Lower lobe of right lung (tissue), 2 donors: ENCODE measurements at regions not wholly inside any gene's neighbourhood (a gene's known extent, or its start where the extent isn't known, plus 50 kb on each side); places are given as distances from the start of the nearest gene placed in this dataset.

Experiments used
- ATAC-seq, 2 donors: fragments of 200-7000 bp; cut with Tn5 transposase; one replicate each; pipeline ENCODE4 v1.9.1; 2020 to 2022; ENCODE audit warnings: mild to moderate bottlenecking in 2 of 2, moderate library complexity in 2 of 2
- DNase-seq: peaks from one replicate; pipeline ENCODE4 v3.0.0-alpha.2; 2020
- H3K27ac ChIP-seq: fragments of 200-600 bp; one replicate; pipeline ENCODE4 v1.8.0; 2022
- H3K27me3 ChIP-seq: fragments of 200-600 bp; one replicate; pipeline ENCODE4 v1.8.0; 2022; ENCODE audit warnings: low read depth
- H3K36me3 ChIP-seq: fragments of 200-600 bp; one replicate; pipeline ENCODE4 v1.8.0; 2022; ENCODE audit warnings: mild to moderate bottlenecking
- H3K4me1 ChIP-seq: fragments of 200-600 bp; one replicate; pipeline ENCODE4 v1.8.0; 2022
- H3K4me3 ChIP-seq: fragments of 200-600 bp; one replicate; pipeline ENCODE4 v1.8.0; 2022; ENCODE audit warnings: mild to moderate bottlenecking
- H3K9me3 ChIP-seq: fragments of 200-600 bp; one replicate; pipeline ENCODE4 v1.8.0; 2022
- CTCF ChIP-seq: fragments of 200-600 bp; IDR thresholded peaks from one replicate; pipeline ENCODE4 v1.8.0; 2022; ENCODE audit warnings: antibody characterized with exemption, mild to moderate bottlenecking
- intact Hi-C: fragments of 100-400 bp; cut with DNase I; formaldehyde crosslinking; loops from one replicate; pipeline ENCODE4 v1.11.0; 2022
- donor health status: DM: no; HTN: yes; CAD: no; lungs with severe emphysema.

- no peak for TF ChIP-seq CTCF
- no peak for DNase-seq
- H3K9me3 ChIP-seq, result peaks cover 5% of the 10 kb centered on the region
- H3K27ac ChIP-seq, result no peak overlapping the region
- H3K36me3 ChIP-seq, result no peaks in the 10 kb centered on the region
- no peak for ATAC-seq
- intact Hi-C loops, result no loop called here
- H3K4me1 ChIP-seq, result no peaks in the 10 kb centered on the region
- H3K27me3 ChIP-seq, result no peaks in the 10 kb centered on the region
- H3K4me3 ChIP-seq, result no peak overlapping the region
Measured at GRCh38 chr6:78551361-78551760, 316.0 kb upstream of the IRAK1BP1 start.

- Histone ChIP-seq H3K36me3 (no peaks in the 10 kb centered on the region), H3K9me3 (peaks cover 6% of the 10 kb centered on the region), H3K4me1 (no peaks in the 10 kb centered on the region), H3K4me3 (no peak overlapping the region), H3K27ac (no peak overlapping the region), H3K27me3 (no peaks in the 10 kb centered on the region)
- ATAC-seq (no peak), DNase-seq (no peak)
- intact Hi-C loops, result no loop called here
- TF ChIP-seq CTCF, result no peak
Measured at GRCh38 chr6:78552435-78552834, 314.9 kb upstream of the IRAK1BP1 start.

- peaks cover 6% of the 10 kb centered on the region for H3K9me3 ChIP-seq
- no peaks in the 10 kb centered on the region for H3K27me3 ChIP-seq
- H3K36me3 ChIP-seq, result no peaks in the 10 kb centered on the region
- H3K4me1 ChIP-seq, result no peaks in the 10 kb centered on the region
- no peak for ATAC-seq
- no peak for DNase-seq
- no peak for TF ChIP-seq CTCF
- no peak overlapping the region for H3K4me3 ChIP-seq
- H3K27ac ChIP-seq, result no peak overlapping the region
- intact Hi-C loops, result no loop called here
Measured at GRCh38 chr6:78554341-78554740, 313.0 kb upstream of the IRAK1BP1 start.

GRCh38 chr6:78559056-78559455 is 308.3 kb upstream of the IRAK1BP1 start:
- no peak for ATAC-seq
- no peak overlapping the region for H3K27ac ChIP-seq
- no peak for TF ChIP-seq CTCF
- intact Hi-C loops, result no loop called here
- H3K4me1 ChIP-seq, result no peaks in the 10 kb centered on the region
- H3K27me3 ChIP-seq, result no peaks in the 10 kb centered on the region
- no peaks in the 10 kb centered on the region for H3K36me3 ChIP-seq
- H3K9me3 ChIP-seq, result peaks cover 6% of the 10 kb centered on the region
- no peak overlapping the region for H3K4me3 ChIP-seq
- no peak for DNase-seq

- H3K27ac ChIP-seq, result no peak overlapping the region
- no peak overlapping the region for H3K4me3 ChIP-seq
- no peaks in the 10 kb centered on the region for H3K27me3 ChIP-seq
- H3K36me3 ChIP-seq, result no peaks in the 10 kb centered on the region
- H3K9me3 ChIP-seq, result peaks cover 4% of the 10 kb centered on the region
- H3K4me1 ChIP-seq, result no peaks in the 10 kb centered on the region
- ATAC-seq (no peak), DNase-seq (no peak)
- no peak for TF ChIP-seq CTCF
- intact Hi-C loops, result no loop called here
Measured at GRCh38 chr6:78561015-78561414, 306.3 kb upstream of the IRAK1BP1 start.

GRCh38 chr6:78565997-78566396 is 301.4 kb upstream of the IRAK1BP1 start:
- ATAC-seq (no peak), DNase-seq (no peak)

More at GRCh38 chr6:78565997-78566396, 301.4 kb upstream of the IRAK1BP1 start:
- Histone ChIP-seq H3K4me1 (no peaks in the 10 kb centered on the region), H3K36me3 (no peaks in the 10 kb centered on the region), H3K27me3 (no peaks in the 10 kb centered on the region), H3K4me3 (no peak overlapping the region), H3K27ac (no peak overlapping the region), H3K9me3 (peaks cover 14% of the 10 kb centered on the region)
- intact Hi-C loops, result no loop called here
- TF ChIP-seq CTCF, result no peak
